Nephron (organoid): ENCODE measurements at regions not wholly inside any gene's neighbourhood (a gene's known extent, or its start where the extent isn't known, plus 50 kb on each side); places are given as distances from the start of the nearest gene placed in this dataset.

Experiments used
- H3K27ac Mint-ChIP-seq, 3 experiments: 2 replicates each; pipeline ENCODE4 v1.8.0; 2020; ENCODE audit warnings: mixed read lengths in 3 of 3, mild to moderate bottlenecking in 2 of 3, moderate library complexity in 1 of 3
- H3K27me3 Mint-ChIP-seq: 2 replicates; pipeline ENCODE4 v1.8.0; 2021; ENCODE audit warnings: low read depth, mild to moderate bottlenecking, moderate library complexity, mixed read lengths
- H3K36me3 Mint-ChIP-seq: 2 replicates; pipeline ENCODE4 v1.8.0; 2020; ENCODE audit warnings: low read depth, mixed read lengths
- H3K4me1 Mint-ChIP-seq: 2 replicates; pipeline ENCODE4 v1.8.0; 2020; ENCODE audit warnings: mixed read lengths
- H3K4me3 Mint-ChIP-seq, 3 experiments: 2 replicates each; pipeline ENCODE4 v1.8.0; 2020; ENCODE audit warnings: mild to moderate bottlenecking in 3 of 3, mixed read lengths in 3 of 3, moderate library complexity in 2 of 3
- H3K9me3 Mint-ChIP-seq: 2 replicates; pipeline ENCODE4 v1.8.0; 2020; ENCODE audit warnings: mixed read lengths
- TF ChIP-seq, protein P1 (sequence below), 3 experiments: fragments of 200-600 bp; sonication (generic); IDR thresholded peaks; one replicate each; pipeline ENCODE4 v1.5.0; 2021; ENCODE audit warnings: antibody characterized with exemption in 3 of 3; ENCODE audit not compliant: unreplicated experiment in 3 of 3

DNA sequence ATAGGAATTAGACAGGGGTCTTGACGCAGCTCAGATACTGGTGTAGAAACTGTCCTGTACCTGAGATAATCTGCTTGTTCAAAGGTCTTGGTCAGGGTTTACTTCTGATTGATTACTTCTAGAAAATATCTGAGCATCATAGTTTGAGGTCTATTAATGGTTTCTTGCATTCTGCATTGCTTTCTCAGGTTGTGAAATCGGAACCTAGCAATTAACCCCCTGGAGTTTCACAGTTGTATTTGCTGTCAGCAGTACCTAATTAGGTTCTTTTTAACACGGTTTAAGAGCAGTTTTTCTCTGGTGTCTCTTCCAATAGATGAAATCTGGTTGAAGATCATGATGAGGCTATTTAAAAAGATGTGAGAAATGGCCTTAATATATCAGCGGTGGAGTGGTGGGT is 428.6 kb upstream of the SYT4 start:
- Mint-ChIP-seq H3K4me1 (no peaks in the 10 kb centered on the region), H3K4me3 (no peak overlapping the region), H3K27me3 (no peaks in the 10 kb centered on the region), H3K27ac (no peak overlapping the region), H3K9me3 (no peaks in the 10 kb centered on the region), H3K36me3 (no peaks in the 10 kb centered on the region)
- TF ChIP-seq, protein P1, sequence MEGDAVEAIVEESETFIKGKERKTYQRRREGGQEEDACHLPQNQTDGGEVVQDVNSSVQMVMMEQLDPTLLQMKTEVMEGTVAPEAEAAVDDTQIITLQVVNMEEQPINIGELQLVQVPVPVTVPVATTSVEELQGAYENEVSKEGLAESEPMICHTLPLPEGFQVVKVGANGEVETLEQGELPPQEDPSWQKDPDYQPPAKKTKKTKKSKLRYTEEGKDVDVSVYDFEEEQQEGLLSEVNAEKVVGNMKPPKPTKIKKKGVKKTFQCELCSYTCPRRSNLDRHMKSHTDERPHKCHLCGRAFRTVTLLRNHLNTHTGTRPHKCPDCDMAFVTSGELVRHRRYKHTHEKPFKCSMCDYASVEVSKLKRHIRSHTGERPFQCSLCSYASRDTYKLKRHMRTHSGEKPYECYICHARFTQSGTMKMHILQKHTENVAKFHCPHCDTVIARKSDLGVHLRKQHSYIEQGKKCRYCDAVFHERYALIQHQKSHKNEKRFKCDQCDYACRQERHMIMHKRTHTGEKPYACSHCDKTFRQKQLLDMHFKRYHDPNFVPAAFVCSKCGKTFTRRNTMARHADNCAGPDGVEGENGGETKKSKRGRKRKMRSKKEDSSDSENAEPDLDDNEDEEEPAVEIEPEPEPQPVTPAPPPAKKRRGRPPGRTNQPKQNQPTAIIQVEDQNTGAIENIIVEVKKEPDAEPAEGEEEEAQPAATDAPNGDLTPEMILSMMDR (IDR thresholded peaks at IDR 0.05; ENCODE audit: unreplicated experiment in 3 of 3), result no peak

DNA sequence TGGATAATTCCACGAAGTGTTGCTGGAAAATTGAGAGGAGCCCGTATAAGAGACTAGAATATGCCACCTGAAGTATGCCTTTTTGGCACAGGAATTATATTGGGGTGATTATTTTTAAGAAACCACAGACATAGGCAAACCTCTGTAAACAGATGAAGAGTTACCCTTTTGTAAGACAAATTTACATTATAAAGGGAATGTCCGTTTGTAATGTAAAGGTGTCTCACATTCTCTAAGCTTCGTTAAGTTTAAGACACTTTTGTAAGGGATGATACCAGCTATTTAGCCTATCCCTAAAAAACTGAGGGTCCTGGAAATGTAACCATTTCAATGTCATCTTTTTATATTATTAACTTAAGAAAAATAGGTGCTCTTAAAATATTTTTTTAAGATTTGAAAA is 432.8 kb upstream of the SYT4 start:
- Mint-ChIP-seq H3K4me1 (no peaks in the 10 kb centered on the region), H3K36me3 (no peaks in the 10 kb centered on the region), H3K4me3 (no peak overlapping the region), H3K9me3 (peaks cover 2% of the 10 kb centered on the region), H3K27ac (no peak overlapping the region), H3K27me3 (no peaks in the 10 kb centered on the region)
- TF ChIP-seq, protein P1 (IDR thresholded peaks at IDR 0.05; ENCODE audit: unreplicated experiment in 3 of 3), result no peak

DNA sequence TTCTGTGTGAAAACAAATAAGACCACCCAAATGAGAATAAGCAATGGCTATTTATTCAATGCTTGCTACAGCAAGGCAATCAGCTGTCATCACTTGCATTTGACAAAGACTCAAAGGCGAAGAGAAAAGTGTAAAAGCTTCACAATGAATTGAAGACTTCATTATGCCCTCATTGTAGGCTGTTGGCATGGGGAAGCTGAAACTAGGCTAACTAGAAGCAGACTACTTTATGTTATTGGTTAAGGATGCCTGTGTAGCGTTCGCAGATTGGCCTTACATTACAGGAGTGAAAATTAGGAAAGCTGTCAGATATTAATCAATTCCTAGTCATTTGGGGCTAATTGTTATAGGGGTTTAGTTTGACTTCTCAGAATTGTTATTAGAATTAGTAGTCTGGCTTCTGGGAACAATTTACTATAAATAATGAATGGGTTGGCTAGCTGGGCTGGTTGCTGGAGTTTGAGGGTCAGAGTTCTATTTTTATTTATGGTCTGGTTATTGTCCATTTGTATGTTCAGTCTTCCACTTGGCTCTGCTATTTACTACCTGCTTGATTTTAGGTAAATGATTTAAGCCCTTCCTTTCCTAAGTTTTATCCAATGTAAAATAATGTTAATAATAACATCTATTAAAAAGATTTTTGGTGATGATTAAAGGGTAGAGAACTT is 437.2 kb upstream of the SYT4 start:
- Mint-ChIP-seq H3K36me3 (no peaks in the 10 kb centered on the region), H3K27me3 (no peaks in the 10 kb centered on the region), H3K27ac (no peak overlapping the region), H3K9me3 (peaks cover 2% of the 10 kb centered on the region), H3K4me3 (no peak overlapping the region), H3K4me1 (no peaks in the 10 kb centered on the region)
- TF ChIP-seq, protein P1 (IDR thresholded peaks at IDR 0.05; ENCODE audit: unreplicated experiment in 3 of 3), result no peak

DNA sequence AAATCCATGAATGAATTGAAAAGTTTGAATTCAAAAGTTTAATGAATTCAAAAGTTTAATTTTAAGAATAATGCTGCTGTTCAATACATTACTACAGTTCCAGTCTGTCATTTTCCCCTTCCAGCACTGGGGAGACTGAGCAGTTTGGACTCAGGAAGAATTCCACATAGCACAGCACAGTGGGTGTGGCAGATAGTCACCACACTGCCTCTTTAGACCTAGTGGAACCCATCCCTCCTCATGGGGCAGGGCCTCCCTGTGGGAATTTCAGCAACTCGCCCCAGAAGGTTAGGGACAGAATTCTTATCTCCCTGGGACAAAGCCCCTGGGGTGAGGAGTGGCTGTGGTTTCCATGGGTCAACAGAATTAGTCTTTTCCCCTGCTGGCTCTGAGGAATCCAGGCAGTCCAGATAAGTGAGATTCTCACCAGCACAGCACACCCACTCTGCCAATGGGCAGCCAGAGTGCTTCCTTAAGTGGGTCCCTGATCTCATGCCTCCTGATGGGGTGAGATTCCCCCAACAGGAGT is 442.0 kb upstream of the SYT4 start:
- TF ChIP-seq, protein P1 (IDR thresholded peaks at IDR 0.05; ENCODE audit: unreplicated experiment in 3 of 3), result no peak
- Mint-ChIP-seq H3K27ac (no peak overlapping the region), H3K9me3 (peaks cover 30% of the 10 kb centered on the region)

GRCh38 chr18:43720041-43720440 is 442.8 kb upstream of the SYT4 start:
- Mint-ChIP-seq H3K4me1 (no peaks in the 10 kb centered on the region), H3K27ac (no peak overlapping the region), H3K9me3 (peaks cover 33% of the 10 kb centered on the region), H3K27me3 (no peaks in the 10 kb centered on the region), H3K36me3 (no peaks in the 10 kb centered on the region), H3K4me3 (no peak overlapping the region)
- TF ChIP-seq, protein P1 (IDR thresholded peaks at IDR 0.05; ENCODE audit: unreplicated experiment in 3 of 3), result no peak

More for the DNA sequence above, 442.0 kb upstream of the SYT4 start:
- Mint-ChIP-seq H3K36me3 (no peaks in the 10 kb centered on the region), H3K27me3 (no peaks in the 10 kb centered on the region), H3K4me1 (no peaks in the 10 kb centered on the region), H3K4me3 (no peak overlapping the region)

DNA sequence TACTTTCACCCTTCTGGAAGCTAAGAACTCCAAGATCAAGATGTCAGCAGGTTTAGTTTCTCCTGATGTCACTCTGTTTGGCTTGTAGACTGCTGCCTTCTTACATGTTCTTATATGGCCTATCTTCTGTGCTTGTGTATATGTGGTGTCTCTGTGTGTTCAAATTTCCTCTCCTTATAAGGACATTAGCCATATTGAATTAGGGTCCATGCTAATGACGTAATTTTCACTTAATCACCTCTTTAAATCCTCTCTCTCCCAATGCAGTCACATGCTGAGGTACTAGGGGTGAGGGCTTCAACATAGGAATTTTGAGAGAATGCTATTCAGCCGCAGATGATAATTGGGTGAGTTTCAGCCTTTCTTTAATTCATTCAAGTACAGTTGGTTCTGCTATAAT is 458.3 kb upstream of the SYT4 start:
- H3K27me3 Mint-ChIP-seq, result no peaks in the 10 kb centered on the region
- TF ChIP-seq, protein P1 (IDR thresholded peaks at IDR 0.05; ENCODE audit: unreplicated experiment in 3 of 3), result no peak
- H3K27ac Mint-ChIP-seq, result no peak overlapping the region
- no peaks in the 10 kb centered on the region for H3K36me3 Mint-ChIP-seq
- H3K4me3 Mint-ChIP-seq, result no peak overlapping the region
- H3K9me3 Mint-ChIP-seq, result peaks cover 4% of the 10 kb centered on the region
- no peaks in the 10 kb centered on the region for H3K4me1 Mint-ChIP-seq
